SKM-1 treated with dmso at 0.1 percent for 144 hours (cell line): ENCODE measurements at regions not wholly inside any gene's neighbourhood (a gene's known extent, or its start where the extent isn't known, plus 50 kb on each side); places are given as distances from the start of the nearest gene placed in this dataset.

ENCODE experiments used
- DNase-seq: peaks from one replicate; lab custom pipeline; 2025; ENCODE audit not compliant: unreplicated experiment; lab: John Stamatoyannopoulos, UW

- no peak for DNase-seq
Observed at GRCh38 chr9:109597496-109597895, 99.4 kb upstream of the PTPN3 start.

GRCh38 chr9:109599131-109599530 is 101.0 kb upstream of the PTPN3 start:
- DNase-seq = no peak

- no peak for DNase-seq
Observed at GRCh38 chr9:109599711-109600110, 101.6 kb upstream of the PTPN3 start.

- DNase-seq = no peak
Observed at GRCh38 chr9:109600142-109600541, 102.0 kb upstream of the PTPN3 start.

- no peak for DNase-seq
Observed at GRCh38 chr9:109601181-109601580, 103.1 kb upstream of the PTPN3 start.

GRCh38 chr9:109602987-109603386 is 104.9 kb upstream of the PTPN3 start:
- DNase-seq = no peak

GRCh38 chr9:109604131-109604530 is 106.0 kb upstream of the PTPN3 start:
- DNase-seq = no peak

- no peak for DNase-seq
Observed at GRCh38 chr9:109604781-109605180, 106.7 kb upstream of the PTPN3 start.

GRCh38 chr9:109609060-109609459 is 111.0 kb upstream of the PTPN3 start:
- no peak for DNase-seq

- no peak for DNase-seq
Observed at GRCh38 chr9:109616571-109617120, 118.5 kb upstream of the PTPN3 start.

- no peak for DNase-seq
Observed at GRCh38 chr9:109619310-109619709, 121.2 kb upstream of the PTPN3 start.

GRCh38 chr9:109624143-109624542 is 126.0 kb upstream of the PTPN3 start:
- DNase-seq = no peak

- DNase-seq = no peak
Observed at GRCh38 chr9:109624896-109625295, 126.8 kb upstream of the PTPN3 start.

- no peak for DNase-seq
Observed at GRCh38 chr9:109627042-109627441, 128.9 kb upstream of the PTPN3 start.

- DNase-seq = no peak
Observed at GRCh38 chr9:109629615-109630014, 131.5 kb upstream of the PTPN3 start.

- DNase-seq = no peak
Observed at GRCh38 chr9:109632817-109633216, 134.7 kb upstream of the PTPN3 start.

- DNase-seq = no peak
Observed at GRCh38 chr9:109639674-109640579, 140.1 kb upstream of the PALM2AKAP2 start.

- no peak for DNase-seq
Observed at GRCh38 chr9:109640580-109641371, 139.2 kb upstream of the PALM2AKAP2 start.

- no peak for DNase-seq
Observed at GRCh38 chr9:109641372-109641659, 138.7 kb upstream of the PALM2AKAP2 start.

GRCh38 chr9:109652112-109652511 is 127.9 kb upstream of the PALM2AKAP2 start:
- DNase-seq = no peak

- no peak for DNase-seq
Observed at GRCh38 chr9:109652971-109653370, 127.0 kb upstream of the PALM2AKAP2 start.

GRCh38 chr9:109653470-109653869 is 126.5 kb upstream of the PALM2AKAP2 start:
- no peak for DNase-seq
